NCI-H82 treated with DMSO at 0.1 percent for 48 hours (cell line): ENCODE measurements at regions not wholly inside any gene's neighbourhood (a gene's known extent, or its start where the extent isn't known, plus 50 kb on each side); places are given as distances from the start of the nearest gene placed in this dataset.
A peak's percentile ranks its signal among the peaks of the same experiment; 100 is the strongest.

ENCODE experiments used
- DNase-seq: peaks from one replicate; lab custom pipeline; 2025; ENCODE audit not compliant: unreplicated experiment; lab: John Stamatoyannopoulos, UW

DNA sequence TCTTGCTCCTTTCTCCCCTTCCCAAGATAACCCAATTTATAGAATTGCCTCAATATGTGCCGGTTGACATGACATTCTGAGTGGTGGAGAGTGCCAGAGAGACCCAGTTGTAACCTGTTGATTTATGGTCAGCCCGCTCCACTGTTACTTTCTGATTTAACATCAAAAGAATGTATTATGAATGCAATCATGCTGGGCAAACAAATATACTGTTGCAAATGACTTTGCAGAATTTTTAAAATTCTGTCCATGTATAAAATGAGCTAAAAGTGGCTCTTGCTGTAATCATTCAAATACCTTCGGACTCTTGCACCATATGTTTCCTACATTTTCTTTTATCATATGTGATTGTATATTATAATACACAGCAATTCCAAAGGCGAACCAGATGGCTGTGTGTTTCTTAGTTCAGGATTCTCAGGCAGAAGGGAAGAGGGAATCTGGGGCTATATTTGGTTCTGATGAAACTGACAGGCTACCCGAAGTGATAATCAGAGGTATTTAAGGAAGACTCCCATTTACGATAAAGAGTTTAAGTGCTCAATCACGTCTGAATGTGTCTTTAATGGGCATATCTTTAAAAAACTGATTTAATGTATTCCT lies 131.7 kb downstream of the CLCN4 start:
- no peak for DNase-seq

DNA sequence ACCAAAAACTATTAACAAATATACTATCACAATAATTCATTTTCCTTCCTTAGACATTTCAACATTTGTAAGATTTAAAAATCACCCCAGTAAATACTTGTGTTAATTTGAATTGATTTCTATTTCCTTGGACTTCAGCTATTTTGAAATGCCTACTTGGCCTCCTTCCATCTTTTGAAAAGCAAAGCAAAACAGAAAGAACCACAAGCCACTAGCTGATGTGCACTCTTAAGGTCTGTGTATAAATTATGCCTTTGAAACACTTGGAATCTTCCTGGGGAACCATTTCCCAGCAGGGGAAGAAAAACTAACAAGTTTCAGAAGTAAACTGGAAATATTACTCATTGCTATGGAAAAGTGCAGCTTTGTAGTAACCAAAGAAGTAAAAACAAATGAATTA lies 139.8 kb downstream of the CLCN4 start:
- DNase-seq, result no peak

DNA sequence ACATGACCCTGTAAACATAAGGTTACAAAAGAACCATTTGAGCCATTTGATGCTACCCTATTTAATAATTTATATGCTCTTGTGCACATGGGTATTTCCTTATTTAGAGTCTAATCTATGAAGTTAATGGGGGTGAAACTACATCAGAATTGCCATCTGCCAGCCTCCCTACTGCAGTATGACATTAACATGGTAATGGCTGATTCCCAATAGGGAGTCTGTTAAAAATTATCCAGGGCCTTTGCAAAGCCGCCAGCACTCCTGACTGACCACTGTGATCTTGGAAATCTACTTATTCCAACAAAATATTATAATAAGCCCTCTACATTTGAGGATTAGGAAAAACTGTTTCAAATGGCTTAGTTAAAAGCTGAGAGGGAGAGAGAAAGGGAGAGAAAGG lies 153.7 kb downstream of the CLCN4 start:
- DNase-seq, result no peak

DNA sequence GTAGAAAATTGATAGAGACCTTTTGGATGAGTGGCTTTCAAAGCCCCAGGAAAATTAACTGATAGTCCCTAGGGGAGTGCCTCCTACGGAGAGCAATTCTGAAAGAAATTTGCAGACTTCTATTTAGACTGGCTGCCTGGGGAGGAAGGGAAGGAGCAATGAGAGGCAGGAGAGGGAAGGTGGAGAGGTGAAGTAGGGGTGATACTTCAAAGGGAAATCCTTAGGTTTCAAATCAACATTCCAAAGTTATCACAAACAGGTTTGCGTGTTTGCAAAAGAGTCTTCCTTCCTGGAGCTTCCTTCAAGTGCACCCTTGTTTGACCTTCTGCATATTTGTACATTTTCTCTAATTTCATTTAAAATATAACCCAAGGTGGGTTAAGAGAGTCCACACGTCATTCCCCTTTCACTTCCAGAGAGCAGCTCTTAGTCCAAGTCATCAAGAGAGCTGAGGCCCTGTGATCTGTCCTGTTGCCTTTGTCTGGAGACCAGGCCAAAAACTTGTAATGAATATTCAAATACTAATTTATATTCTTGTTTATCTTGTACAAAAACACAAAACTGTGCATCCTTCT lies 157.8 kb downstream of the CLCN4 start:
- DNase-seq, result no peak

DNA sequence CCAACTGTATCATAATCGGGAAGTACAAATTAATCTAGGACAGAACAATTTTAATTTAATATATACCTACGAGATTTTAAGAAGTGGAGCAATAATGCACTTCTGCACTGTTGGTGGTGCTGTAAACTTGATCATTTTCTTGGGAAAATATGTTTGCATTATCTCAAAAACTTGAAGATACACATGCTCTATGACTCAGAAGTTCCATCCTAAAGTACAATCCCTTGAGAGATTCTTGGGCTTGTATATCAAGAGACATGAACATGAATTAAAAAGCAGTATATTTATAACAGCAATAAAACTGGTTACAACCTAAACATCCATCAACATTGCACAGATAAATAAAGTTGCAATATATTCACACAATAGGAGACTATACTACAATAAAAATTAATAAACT lies 168.8 kb downstream of the CLCN4 start:
- DNase-seq, result no peak

DNA sequence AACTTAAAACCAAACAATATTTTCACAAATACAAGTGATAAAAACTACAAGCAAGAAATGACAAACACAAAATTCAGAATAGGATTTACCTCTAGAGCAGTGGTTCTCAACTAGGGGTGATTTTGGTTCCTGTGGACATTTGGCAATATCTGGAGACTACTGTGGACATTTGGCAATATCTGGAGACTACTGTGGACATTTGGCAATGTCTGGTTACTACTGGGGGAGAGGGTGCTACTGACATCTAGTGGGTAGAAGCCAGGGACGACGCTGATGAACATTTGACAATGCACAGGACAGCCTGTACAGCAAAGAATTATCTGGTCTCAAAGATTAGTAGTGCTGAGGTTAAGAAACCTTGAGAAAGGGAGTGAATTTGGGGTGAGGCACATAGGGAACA lies 169.8 kb downstream of the CLCN4 start:
- DNase-seq, result peak; percentile 7

DNA sequence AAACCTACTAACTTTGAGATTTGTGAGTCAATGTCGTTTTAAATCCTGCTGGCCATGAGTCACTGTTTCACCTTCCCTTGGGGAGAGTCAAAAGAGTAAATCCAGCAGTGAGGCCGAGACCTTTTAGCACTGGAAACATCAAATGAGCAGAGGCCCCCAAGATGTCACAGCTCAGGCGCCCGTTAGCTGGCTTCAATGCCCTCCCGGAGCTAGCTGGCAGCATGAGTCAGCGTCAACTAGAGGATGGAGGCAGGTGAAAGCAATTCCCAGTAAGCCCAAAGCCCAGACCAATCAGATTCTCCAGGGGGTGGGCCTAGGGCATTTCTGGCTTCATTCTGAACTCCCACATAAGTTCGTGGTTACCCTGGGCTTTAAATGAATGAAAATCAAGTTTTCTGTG lies 170.9 kb downstream of the CLCN4 start:
- DNase-seq, result no peak

DNA sequence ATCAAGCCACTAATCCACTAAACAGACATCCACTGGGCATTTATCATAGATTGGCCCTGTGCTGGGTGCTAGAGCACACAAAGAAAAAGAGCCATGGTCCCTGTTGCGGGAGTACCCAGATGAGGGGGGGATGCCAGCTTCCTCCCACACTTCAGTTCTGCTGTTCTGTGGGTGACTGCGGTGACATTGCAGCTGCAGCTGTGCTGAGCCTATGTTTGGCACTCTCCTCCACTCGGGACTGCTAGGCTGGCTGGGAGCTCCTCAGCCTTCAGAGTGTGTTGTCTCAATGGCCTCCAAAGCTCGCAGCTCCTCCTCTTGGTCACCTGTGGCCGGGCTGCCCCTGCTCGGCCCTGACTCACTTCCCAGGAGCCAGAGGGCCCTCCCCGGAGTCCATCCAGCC lies 173.2 kb downstream of the CLCN4 start:
- DNase-seq, result no peak

DNA sequence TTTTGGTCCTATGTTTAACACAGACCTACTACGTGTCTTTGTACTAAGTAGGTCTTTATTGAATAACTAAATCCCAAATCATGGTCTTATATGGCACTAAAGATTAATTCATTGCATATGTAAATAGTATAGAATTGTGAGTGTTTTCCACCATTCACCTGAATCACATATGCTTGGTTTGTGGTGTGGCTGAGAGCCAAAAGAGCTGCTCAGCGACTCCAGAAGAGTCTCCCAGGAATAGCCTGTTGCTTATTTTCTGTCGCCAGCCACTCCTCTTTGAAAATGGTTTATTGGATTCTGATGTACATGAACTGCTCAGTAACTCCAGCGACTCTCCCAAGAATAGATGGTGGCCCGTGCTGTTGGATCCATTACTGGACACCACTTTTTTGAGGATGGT lies 184.5 kb downstream of the CLCN4 start:
- no peak for DNase-seq

DNA sequence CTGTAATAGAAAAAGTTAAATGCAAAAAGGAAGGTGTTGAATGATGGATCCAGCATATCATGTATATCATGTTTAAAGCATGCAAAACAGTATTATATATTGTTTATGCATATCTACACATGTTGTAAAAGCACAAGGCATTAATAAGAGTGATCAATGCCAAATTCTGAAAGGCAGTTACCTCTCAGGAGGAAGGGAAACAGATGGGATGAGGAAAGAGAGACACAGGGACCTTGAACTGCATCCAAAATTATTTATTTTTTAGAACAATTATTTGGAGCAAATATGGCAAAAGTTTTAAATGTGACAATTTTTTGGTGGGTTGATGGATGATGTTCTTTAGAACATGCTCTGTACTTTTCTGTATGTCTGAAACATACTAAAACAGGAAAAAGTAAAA lies 193.4 kb downstream of the CLCN4 start:
- DNase-seq, result no peak

DNA sequence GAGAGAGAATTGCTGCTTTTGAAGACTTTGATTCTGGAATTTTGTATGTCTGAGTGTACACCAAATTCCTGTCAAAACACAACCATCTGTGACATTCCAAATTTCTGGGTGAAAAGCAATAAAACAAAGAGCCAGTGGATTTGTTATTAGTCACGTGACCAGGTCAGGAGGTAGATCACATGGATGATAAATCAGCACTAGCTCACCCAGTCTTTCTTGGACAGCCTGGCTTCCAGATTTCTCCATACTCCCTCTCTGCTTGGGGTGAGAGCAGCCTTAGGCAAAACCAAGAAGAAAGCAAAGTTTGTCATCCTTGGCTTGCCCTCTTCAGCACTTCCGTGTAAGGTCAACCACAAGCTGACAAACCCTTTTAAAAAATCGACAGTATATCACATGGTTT lies 194.2 kb downstream of the CLCN4 start:
- no peak for DNase-seq

DNA sequence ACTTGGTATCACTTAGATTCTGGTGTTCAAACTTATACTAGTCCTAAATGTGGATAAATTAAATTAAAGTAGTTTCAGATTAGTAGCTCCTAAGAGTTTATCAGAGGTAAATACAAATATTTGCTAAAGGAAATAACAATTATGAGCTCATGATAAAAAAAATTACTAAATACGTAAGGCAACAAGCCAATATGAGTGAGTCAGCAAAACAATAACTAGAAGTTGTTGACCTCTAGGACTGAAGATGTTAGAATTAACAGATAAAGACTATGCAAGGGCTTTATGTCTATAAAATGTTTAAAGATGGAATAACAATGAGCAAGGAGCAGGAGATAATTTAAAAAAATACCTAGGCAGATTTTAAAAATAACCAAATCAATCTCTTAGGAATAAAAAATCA lies 195.8 kb downstream of the CLCN4 start:
- DNase-seq, result no peak

DNA sequence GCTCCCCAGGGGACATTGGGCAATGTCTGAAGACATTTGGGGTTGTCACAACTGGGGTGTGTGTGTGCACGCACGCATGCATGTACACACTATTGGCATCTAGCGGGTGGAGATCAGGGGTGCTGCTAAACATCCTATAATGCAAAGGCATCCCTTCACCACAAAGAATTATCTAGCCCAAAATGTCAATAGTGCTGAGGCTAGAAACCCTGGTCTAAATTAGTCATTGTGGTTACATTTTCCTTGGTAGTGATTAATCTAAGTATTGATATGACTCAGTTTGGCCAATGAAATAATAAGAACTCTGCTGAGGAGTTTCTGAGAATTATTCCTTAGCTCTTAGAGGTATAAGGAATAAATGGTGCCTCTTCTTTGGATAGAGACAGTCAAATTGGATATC lies 200.2 kb downstream of the CLCN4 start:
- DNase-seq, result no peak

DNA sequence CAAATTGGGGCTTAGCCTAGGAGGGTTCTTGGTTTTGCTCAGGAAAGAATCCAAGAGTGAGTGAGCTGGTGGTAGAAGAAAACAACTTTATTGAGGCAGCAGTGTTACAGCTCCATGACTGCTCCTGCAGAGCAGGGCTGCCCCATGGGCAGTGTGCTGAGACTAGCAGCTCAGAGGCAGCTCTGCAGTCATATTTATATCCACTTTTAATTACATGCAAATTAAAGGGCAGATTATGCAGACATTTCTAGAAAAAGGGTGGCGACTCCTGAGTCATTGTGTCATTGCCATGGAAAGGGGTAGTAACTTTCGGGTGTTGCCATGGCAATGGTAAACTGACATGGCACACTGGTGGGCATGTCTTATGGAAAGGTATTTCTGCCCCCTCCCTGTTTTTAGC lies 202.2 kb downstream of the CLCN4 start:
- DNase-seq, result no peak

DNA sequence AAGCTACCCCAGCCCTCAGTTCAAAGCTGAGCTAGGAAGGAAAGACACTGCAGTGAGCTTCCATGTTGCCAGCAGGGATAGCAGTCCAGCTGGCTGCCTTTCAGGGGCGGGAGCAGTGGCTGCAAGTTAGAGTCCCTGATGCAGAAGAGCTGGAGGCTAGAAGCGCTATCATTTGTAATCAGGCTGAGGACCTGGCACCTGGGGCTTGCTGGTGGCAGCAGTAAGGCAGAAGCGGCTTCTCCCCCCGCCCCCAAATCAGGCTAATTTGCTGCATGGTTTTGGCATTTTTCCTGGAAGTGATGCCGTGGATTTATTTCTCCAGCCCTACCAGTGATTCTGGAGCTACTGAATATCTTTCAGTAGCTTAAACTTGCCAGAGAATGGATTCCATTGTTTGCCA lies 203.3 kb downstream of the CLCN4 start:
- DNase-seq, result no peak

DNA sequence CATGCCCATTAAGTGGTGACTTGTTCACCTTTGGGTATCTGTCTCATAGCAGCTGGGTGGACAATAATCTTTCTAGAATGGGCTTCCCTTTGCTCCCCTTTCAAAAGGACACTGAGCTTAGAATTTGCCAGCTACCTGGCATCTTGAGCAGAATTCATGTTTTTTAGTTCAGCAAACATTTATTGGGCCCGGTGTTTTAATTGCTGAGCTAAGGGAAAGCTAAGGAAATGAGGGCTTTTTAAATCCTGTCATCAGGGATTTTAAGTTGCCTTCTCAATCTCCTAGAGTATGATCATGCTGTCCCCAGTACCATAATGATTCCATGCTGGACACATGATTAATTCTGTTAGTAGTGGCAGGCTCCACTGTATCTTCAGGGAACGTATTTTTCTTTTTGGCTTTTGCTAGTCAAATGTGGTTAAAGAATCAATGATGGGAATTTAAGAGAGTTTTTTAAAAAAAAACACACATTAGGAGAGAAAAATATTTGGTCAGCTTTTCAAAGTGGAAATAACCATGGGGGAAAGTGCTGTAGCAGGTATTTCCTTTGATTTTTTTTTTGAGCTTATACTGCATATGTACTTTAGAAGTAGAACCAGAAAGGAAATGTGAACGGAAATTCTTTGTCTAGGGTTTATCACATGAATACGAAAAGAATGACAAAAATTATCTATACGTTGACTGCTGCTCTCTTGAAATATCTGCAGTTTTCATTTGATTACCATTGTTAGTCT lies 208.9 kb downstream of the CLCN4 start:
- no peak for DNase-seq

DNA sequence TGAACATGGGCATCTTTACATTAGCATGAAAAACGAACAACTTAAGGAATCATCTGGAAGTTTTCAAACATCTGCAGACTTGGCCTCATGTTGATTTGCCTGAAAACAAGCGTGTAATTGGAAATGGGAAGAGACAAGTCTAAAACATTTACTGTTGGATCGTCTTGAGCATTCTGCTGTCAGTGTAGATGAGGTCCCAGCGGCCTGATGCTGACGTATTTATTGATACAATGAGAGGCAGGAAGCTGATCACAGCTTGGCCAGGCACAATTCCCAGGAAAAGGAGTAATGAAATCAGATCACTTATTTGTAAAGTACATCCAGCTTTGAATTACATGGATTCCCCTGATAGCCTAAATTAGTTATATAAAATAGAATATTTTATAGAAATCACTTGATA lies 210.6 kb downstream of the CLCN4 start:
- DNase-seq, result no peak

DNA sequence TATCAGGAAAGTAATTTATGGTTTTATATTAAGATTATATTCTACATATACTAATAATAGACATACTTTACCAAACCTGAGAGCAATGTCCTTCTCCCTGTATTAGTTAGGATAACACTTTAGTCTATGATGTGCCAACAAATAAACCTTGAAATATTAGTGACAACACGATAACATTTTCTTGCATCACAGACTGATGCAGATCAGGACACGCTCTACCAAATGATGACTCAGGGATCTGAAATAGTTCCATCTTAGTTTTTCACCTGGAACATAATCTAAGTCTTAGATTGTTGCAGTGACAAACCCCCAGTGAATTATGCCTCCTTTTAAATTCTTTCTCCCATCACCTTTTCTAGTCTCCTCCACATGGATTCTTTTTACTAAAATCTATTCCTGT lies 214.2 kb downstream of the CLCN4 start:
- DNase-seq, result no peak

DNA sequence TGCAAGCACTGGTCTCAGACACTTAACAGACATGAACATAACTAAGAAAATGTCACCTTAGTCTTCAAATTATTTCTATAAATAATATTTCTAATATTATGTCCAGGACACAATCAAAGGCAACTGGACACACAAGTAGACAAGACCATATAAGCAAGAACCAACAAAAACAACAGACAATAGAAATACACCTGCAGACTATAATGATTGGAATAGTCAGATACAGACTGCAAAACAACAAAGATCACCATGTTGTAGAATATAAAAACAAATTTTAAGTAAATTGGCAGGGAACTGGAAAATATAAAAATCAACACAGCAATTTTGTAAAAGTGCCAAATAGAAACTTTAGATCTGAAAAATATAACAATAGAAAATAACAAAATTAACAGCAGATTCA lies 220.7 kb downstream of the CLCN4 start:
- DNase-seq, result no peak

DNA sequence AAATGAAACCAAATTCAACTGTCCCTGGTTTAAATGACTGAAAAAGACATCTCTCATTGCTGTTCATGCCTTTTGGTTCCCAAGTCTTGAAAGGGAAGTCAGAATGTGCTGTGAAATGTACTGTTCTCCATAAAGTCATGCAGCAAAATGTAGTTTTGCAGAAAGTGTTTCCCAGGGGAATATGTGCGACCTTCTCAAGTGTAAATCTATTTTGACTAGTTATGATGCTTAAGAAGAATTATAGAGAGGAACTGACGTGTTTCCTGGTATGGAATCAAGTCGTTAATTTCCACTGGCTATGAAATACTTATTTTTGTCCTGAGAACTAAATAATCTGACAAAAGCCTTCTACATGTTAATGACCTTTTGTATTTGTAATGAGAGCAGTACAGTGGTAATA lies 223.1 kb downstream of the CLCN4 start:
- DNase-seq, result no peak

DNA sequence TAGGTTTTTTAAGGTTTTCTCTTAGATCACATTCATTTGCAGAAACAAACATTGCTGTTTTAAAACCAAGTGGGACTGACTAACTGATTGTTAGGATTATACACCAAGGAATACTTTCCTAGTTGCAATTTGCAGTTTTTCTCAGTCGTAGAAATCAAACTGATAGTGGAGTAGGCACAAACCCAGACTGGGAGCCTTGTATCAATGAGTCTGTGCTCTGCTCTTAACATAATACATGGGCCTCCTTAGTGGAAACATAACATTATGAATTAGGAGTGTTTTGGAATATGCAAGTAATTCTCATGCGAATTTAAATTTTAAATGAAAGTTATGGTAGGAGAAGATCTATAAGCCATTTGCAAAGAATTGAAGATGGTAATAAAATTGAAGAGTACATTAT lies 223.5 kb downstream of the CLCN4 start:
- no peak for DNase-seq

DNA sequence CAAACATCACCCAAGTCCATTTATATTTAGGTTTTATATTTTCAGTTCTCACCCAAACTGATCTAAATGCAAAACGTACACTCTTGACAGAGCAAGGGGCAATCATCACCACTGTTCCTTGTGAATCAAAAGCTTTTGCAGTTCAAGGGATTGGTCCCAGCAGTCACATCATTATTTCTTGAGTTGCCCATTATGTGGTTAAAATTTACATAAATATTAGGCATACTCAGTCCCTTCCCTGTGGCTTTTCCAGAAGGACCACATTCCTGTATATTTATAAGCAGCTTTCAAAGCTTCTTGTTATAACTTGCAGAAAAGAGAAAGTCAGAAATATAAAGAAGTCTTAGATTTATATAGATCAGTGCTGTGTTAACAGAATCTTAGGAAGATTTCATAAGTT lies 224.4 kb downstream of the CLCN4 start:
- DNase-seq, result no peak

DNA sequence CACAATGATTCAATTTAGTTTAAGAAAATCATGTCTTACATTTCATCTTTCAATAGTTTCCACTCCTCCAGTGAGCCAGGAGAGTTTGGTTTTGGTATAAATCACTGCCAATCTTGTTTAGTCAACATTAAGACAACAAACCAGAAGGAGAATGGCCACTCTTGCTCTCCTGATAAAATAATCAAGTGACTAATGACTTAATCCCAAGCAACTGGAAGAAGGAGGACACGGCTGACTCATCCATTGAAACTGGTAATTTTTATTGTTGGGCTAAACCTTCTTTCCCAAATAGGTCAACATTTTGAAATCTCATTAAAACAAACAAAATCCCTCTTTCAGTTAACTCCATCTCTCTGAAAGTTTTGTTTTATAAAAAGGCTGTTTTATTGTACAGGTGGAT lies 230.2 kb downstream of the CLCN4 start:
- no peak for DNase-seq
